Lower leg skin (tissue), 3 donors: ENCODE measurements at regions not wholly inside any gene's neighbourhood (a gene's known extent, or its start where the extent isn't known, plus 50 kb on each side); places are given as distances from the start of the nearest gene placed in this dataset.

Source experiments
- CTCF ChIP-seq, 3 donors: fragments of 450-650 bp; IDR thresholded peaks; one replicate each; pipeline ENCODE4 v1.5.1; 2016; ENCODE audit warnings: antibody characterized with exemption in 3 of 3, mild to moderate bottlenecking in 3 of 3, moderate library complexity in 2 of 3
- POLR2A ChIP-seq, 2 donors: fragments of 450-650 bp; IDR thresholded peaks; one replicate each; pipeline ENCODE4 v1.6.1; 2016 to 2017; ENCODE audit warnings: antibody characterized with exemption in 2 of 2, mild to moderate bottlenecking in 1 of 2, moderate library complexity in 1 of 2

- TF ChIP-seq CTCF (IDR thresholded peaks at IDR 0.05): no peak
- no peak for TF ChIP-seq POLR2A (IDR thresholded peaks at IDR 0.05)
Measured at GRCh38 chr16:8109510-8110369, 480.6 kb downstream of the TMEM114 start.
